ENCODE measurements at regions not wholly inside any gene's neighbourhood (a gene's known extent, or its start where the extent isn't known, plus 50 kb on each side); places are given as distances from the start of the nearest gene placed in this dataset.

GRCh38 chr22:48144318-48144717 is 1381.9 kb downstream of the TBC1D22A start:
- Histone ChIP-seq H3K36me3 (replicated peaks in 1 of 2) (no peaks in the 10 kb centered on the region), H3K4me3 (no peak overlapping the region), H3K27me3 (peaks cover 3% of the 10 kb centered on the region), H3K27ac (no peak overlapping the region), H3K4me1 (replicated peaks in 1 of 2) (no peaks in the 10 kb centered on the region), H3K9me3 (replicated peaks in 1 of 3) (no peaks in the 10 kb centered on the region)
- 84 to 98% (median 93%) methylated on average over 3 to 4 of the region's 4 CpGs for WGBS, 4 donors
- DNase-seq: no peak
- no peak for TF ChIP-seq POLR2A (IDR thresholded peaks at IDR 0.05)
- TF ChIP-seq, protein P1, sequence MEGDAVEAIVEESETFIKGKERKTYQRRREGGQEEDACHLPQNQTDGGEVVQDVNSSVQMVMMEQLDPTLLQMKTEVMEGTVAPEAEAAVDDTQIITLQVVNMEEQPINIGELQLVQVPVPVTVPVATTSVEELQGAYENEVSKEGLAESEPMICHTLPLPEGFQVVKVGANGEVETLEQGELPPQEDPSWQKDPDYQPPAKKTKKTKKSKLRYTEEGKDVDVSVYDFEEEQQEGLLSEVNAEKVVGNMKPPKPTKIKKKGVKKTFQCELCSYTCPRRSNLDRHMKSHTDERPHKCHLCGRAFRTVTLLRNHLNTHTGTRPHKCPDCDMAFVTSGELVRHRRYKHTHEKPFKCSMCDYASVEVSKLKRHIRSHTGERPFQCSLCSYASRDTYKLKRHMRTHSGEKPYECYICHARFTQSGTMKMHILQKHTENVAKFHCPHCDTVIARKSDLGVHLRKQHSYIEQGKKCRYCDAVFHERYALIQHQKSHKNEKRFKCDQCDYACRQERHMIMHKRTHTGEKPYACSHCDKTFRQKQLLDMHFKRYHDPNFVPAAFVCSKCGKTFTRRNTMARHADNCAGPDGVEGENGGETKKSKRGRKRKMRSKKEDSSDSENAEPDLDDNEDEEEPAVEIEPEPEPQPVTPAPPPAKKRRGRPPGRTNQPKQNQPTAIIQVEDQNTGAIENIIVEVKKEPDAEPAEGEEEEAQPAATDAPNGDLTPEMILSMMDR (IDR thresholded peaks at IDR 0.05): no peak
- intact Hi-C loops (cut with DNase I): no loop called here

DNA sequence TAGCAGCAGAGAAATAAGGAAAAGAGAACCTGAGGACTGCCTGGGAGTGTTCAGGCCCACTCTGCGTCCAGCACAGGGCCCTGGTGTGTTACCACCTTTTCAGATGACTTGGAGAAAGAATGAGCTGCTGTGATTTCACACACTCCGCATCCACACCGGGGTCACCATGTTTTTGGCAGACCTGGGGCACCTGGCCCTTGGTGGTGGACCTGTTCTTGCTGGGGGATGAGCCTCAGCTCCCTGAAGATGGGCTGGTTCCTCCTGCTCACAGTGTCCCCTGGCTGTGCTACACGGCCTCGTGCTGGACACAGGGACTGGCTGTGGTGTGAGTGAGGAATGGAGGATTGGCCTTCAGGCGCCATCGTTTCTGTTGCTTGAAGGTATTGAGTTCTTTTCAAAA is 1381.4 kb downstream of the TBC1D22A start:
- Histone ChIP-seq H3K9me3 (replicated peaks in 1 of 3) (no peaks in the 10 kb centered on the region), H3K36me3 (replicated peaks in 1 of 2) (no peaks in the 10 kb centered on the region), H3K27me3 (peaks cover 3% of the 10 kb centered on the region), H3K4me3 (no peak overlapping the region), H3K27ac (no peak overlapping the region), H3K4me1 (replicated peaks in 1 of 2) (no peaks in the 10 kb centered on the region)
- 87 to 97% (median 88%) methylated on average over 5 to 7 of the region's 7 CpGs for WGBS, 4 donors
- intact Hi-C loops (cut with DNase I): no loop called here
- no peak for DNase-seq
- no peak for TF ChIP-seq POLR2A (IDR thresholded peaks at IDR 0.05)
- TF ChIP-seq, protein P1 (IDR thresholded peaks at IDR 0.05): no peak

GRCh38 chr22:48142388-48142787 is 1379.9 kb downstream of the TBC1D22A start:
- peaks cover 3% of the 10 kb centered on the region for H3K27me3 ChIP-seq
- no peaks in the 10 kb centered on the region for H3K9me3 ChIP-seq (replicated peaks in 1 of 3)
- no peak overlapping the region for H3K4me3 ChIP-seq
- no peak for DNase-seq
- no peaks in the 10 kb centered on the region for H3K4me1 ChIP-seq (replicated peaks in 1 of 2)
- TF ChIP-seq POLR2A (IDR thresholded peaks at IDR 0.05): no peak
- TF ChIP-seq, protein P1 (IDR thresholded peaks at IDR 0.05): no peak
- intact Hi-C loops (cut with DNase I): no loop called here
- WGBS, 4 donors: 77 to 92% (median 86%) methylated on average over 7 of the region's 7 CpGs
- no peak overlapping the region for H3K27ac ChIP-seq
- no peaks in the 10 kb centered on the region for H3K36me3 ChIP-seq (replicated peaks in 1 of 2)

DNA sequence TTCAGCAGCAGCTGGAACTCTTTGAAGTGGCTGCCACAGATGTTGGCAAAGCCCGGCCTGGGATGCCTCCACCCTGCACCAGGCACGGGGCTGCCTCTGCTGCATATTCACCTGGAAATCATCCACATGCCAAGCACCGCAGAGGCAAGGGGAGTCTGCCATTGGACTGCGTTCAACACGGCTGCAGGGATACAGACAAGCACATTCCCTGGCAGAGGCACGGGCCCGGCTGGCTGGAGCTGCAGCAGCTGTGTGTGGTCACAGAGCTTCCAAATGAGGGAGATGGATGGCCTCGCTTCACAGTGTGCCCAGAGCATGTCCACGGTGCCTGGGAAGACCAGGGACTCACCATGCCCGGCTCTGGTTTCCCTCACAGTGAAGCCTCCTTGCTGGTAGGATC is 1378.9 kb downstream of the TBC1D22A start:
- no peaks in the 10 kb centered on the region for H3K9me3 ChIP-seq (replicated peaks in 1 of 3)
- 60 to 80% (median 74%) methylated on average over 1 to 10 of the region's 10 CpGs for WGBS, 4 donors
- no peaks in the 10 kb centered on the region for H3K4me1 ChIP-seq (replicated peaks in 1 of 2)
- DNase-seq: no peak
- intact Hi-C loops (cut with DNase I): no loop called here
- no peaks in the 10 kb centered on the region for H3K36me3 ChIP-seq (replicated peaks in 1 of 2)
- TF ChIP-seq POLR2A (IDR thresholded peaks at IDR 0.05): no peak
- TF ChIP-seq, protein P1 (IDR thresholded peaks at IDR 0.05): no peak
- H3K27ac ChIP-seq: no peak overlapping the region
- peaks cover 3% of the 10 kb centered on the region for H3K27me3 ChIP-seq
- H3K4me3 ChIP-seq: no peak overlapping the region

Data from adrenal gland (tissue), 9 donors.